Left lung (tissue), 4 donors: ENCODE measurements at regions not wholly inside any gene's neighbourhood (a gene's known extent, or its start where the extent isn't known, plus 50 kb on each side); places are given as distances from the start of the nearest gene placed in this dataset.

Experiments
- ATAC-seq: fragments of 200-7000 bp; cut with Tn5 transposase; one replicate; pipeline ENCODE4 v1.9.1; 2020; ENCODE audit warnings: moderate library complexity
- DNase-seq, 4 donors: peaks; one replicate each; pipeline ENCODE4 v3.0.0-alpha.2; 2013 to 2020
- H3K27ac ChIP-seq, 2 donors: fragments of 200-600 bp; sonication (generic) in 1 of 2; one replicate each; pipeline versions ENCODE4 v1.5.0 to v1.8.0; 2020 to 2021
- H3K27me3 ChIP-seq, 2 donors: fragments of 200-600 bp; sonication (generic) in 1 of 2; one replicate each; pipeline versions ENCODE4 v1.5.0 to v1.8.0; 2020 to 2021
- H3K36me3 ChIP-seq, 2 donors: fragments of 200-600 bp; sonication (generic) in 1 of 2; one replicate each; pipeline versions ENCODE4 v1.5.0 to v1.8.0; 2020 to 2021
- H3K4me1 ChIP-seq, 2 donors: fragments of 200-600 bp; one replicate each; pipeline ENCODE4 v1.8.0; 2021
- H3K4me3 ChIP-seq, 2 donors: fragments of 200-600 bp; sonication (generic) in 1 of 2; one replicate each; pipeline versions ENCODE4 v1.5.0 to v1.8.0; 2020 to 2021; ENCODE audit warnings: mild to moderate bottlenecking in 1 of 2
- H3K9me3 ChIP-seq, 2 donors: fragments of 200-600 bp; sonication (generic) in 1 of 2; one replicate each; pipeline versions ENCODE4 v1.5.0 to v1.8.0; 2020 to 2021
- CTCF ChIP-seq, 2 donors: fragments of 200-600 bp; sonication (generic) in 1 of 2; IDR thresholded peaks; one replicate each; pipeline versions ENCODE4 v1.5.0 to v1.8.0; 2021; ENCODE audit warnings: antibody characterized with exemption in 2 of 2
- intact Hi-C, 2 donors: fragments of 100-400 bp; cut with DNase I; formaldehyde crosslinking; loops; one replicate each; pipeline versions ENCODE4 v1.11.2 to v1.14.2; 2022
- donor health status: DM: no; HTN: yes; CAD: no.
- donor health status: DM: no; HTN: no; CAD: no.

- no peak overlapping the region for H3K27ac ChIP-seq
- no peaks in the 10 kb centered on the region for H3K36me3 ChIP-seq
- peak; percentile 57 for ATAC-seq
- peak in 2 of 4 donors; percentile 35 to 54 for DNase-seq
- no peaks in the 10 kb centered on the region for H3K27me3 ChIP-seq
- H3K4me1 ChIP-seq = no peaks in the 10 kb centered on the region
- TF ChIP-seq CTCF (IDR thresholded peaks at IDR 0.05) = no peak
- H3K9me3 ChIP-seq = peaks cover 0 to 50% of the 10 kb centered on the region in 2 donors
- intact Hi-C loops = no loop called here
- H3K4me3 ChIP-seq = no peak overlapping the region
These were observed 411.0 kb upstream of the DPP6 start for GRCh38 chr7:153641199-153641598.

- peaks cover 0 to 43% of the 10 kb centered on the region in 2 donors for H3K9me3 ChIP-seq
- no peaks in the 10 kb centered on the region for H3K36me3 ChIP-seq
- H3K27ac ChIP-seq = no peak overlapping the region
- H3K4me3 ChIP-seq = no peak overlapping the region
- no peaks in the 10 kb centered on the region for H3K4me1 ChIP-seq
- no peak for TF ChIP-seq CTCF (IDR thresholded peaks at IDR 0.05)
- intact Hi-C loops = no loop called here
- ATAC-seq (no peak), DNase-seq (no peak)
- H3K27me3 ChIP-seq = no peaks in the 10 kb centered on the region
These were observed 409.2 kb upstream of the DPP6 start for GRCh38 chr7:153642989-153643388.

- intact Hi-C loops = no loop called here
- Histone ChIP-seq H3K4me1 (no peaks in the 10 kb centered on the region), H3K27ac (no peak overlapping the region), H3K9me3 (peaks cover 0 to 25% of the 10 kb centered on the region in 2 donors), H3K36me3 (no peaks in the 10 kb centered on the region), H3K4me3 (no peak overlapping the region), H3K27me3 (no peaks in the 10 kb centered on the region)
- no peak for ATAC-seq
- DNase-seq = no peak
- TF ChIP-seq CTCF (IDR thresholded peaks at IDR 0.05) = no peak
These were observed 394.9 kb upstream of the DPP6 start for GRCh38 chr7:153657182-153657800.

- no peak for TF ChIP-seq CTCF (IDR thresholded peaks at IDR 0.05)
- intact Hi-C loops = no loop called here
- H3K9me3 ChIP-seq = peaks cover 0 to 13% of the 10 kb centered on the region in 2 donors
- DNase-seq (no peak), ATAC-seq (no peak)
- H3K4me3 ChIP-seq = no peak overlapping the region
- H3K27ac ChIP-seq = no peak overlapping the region
- H3K27me3 ChIP-seq = no peaks in the 10 kb centered on the region
- H3K4me1 ChIP-seq = no peaks in the 10 kb centered on the region
- H3K36me3 ChIP-seq = no peaks in the 10 kb centered on the region
These were observed 377.1 kb upstream of the DPP6 start for GRCh38 chr7:153675131-153675530.

GRCh38 chr7:153682628-153683027 lies 369.6 kb upstream of the DPP6 start:
- no peaks in the 10 kb centered on the region for H3K27me3 ChIP-seq
- no peaks in the 10 kb centered on the region for H3K4me1 ChIP-seq
- no peak for DNase-seq
- intact Hi-C loops = no loop called here
- H3K36me3 ChIP-seq = no peaks in the 10 kb centered on the region
- no peak for ATAC-seq
- no peak overlapping the region for H3K27ac ChIP-seq
- peaks cover 0 to 6% of the 10 kb centered on the region in 2 donors for H3K9me3 ChIP-seq
- TF ChIP-seq CTCF (IDR thresholded peaks at IDR 0.05) = no peak
- H3K4me3 ChIP-seq = no peak overlapping the region
